ENCODE measurements at regions not wholly inside any gene's neighbourhood (a gene's known extent, or its start where the extent isn't known, plus 50 kb on each side); places are given as distances from the start of the nearest gene placed in this dataset.

DNA sequence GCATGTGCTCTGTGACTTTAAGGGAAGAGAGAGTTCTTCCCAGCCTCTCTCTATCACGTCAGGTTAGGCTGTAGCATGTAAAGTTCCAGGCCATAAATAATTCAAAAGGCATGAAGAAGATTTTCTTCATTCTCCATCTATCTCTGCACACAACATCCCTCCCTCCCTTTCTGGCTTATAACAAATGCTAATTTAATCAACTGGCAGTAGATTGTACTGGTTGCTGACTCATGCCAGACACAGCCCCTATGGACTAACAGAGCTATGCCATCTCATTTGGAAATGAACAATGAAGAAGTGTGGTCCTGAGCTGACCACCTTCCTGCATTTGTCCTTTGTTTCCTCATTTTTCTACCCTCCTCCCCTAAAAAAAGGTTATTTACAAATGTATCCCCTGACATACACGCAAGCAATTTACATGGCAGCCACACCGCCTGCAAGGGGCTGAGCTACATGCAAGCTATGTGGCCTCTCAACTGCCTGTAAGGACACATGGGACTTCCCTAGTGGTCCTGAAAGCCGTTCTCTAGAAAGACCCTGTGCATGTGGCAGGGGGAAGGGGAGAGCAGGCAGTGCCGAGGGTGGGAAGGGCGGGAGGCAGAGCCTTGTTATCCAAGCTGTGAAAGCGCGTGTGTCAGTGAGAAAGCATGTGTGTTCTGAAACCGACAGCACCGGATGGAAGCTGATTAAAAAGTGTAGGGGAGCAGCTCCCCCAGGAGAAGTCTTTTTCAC, 90.9 kb upstream of the KLF7 start:
- H3K79me1 ChIP-seq (ENCODE audit: low read depth in 1 of 2, low read length in 2 of 2): peaks cover 11 to 49% of the 10 kb centered on the region in 2 experiments; a peak in 3 of 4 replicates
- CTCF ChIA-PET: interaction anchor here (0.5 to 1.6 kb wide), 6 partner anchors 17 to 274 kb away, joined by 4 to 7 read pairs (median 4); no protein-coding TSS in a partner anchor
- H3K56ac ChIP-seq (ENCODE audit: extremely low read depth, insufficient read depth, low read length): peak overlapping the region; percentile 99
- peak overlapping the region; percentile 90 for H3K9ac ChIP-seq (ENCODE audit: low read depth, low read length)
- H2BK20ac ChIP-seq (ENCODE audit: low read depth, low read length): peak overlapping the region; percentile 100
- H2BK15ac ChIP-seq (ENCODE audit: low read depth, low read length): peak overlapping the region; percentile 99
- H3K36me3 ChIP-seq (ENCODE audit: control insufficient read depth, insufficient read depth, low read length): no peaks in the 10 kb centered on the region
- H4K5ac ChIP-seq (ENCODE audit: low read depth, low read length): peak overlapping the region; percentile 99
- peak overlapping the region; percentile 99 for H2BK5ac ChIP-seq (ENCODE audit: low read depth, low read length, poor library complexity, severe bottlenecking)
- H3K9me1 ChIP-seq (ENCODE audit: insufficient read depth, low read length): peaks cover 55% of the 10 kb centered on the region
- WGBS, 2 experiments (ENCODE audit: extremely low coverage in 2 of 2, insufficient read length in 1 of 2): 25% methylated on average over 4 of the region's 10 CpGs; no CpG with 5 or more reads in 1 of the 2 experiments
- peak overlapping the region; percentile 99 for H2AK5ac ChIP-seq (ENCODE audit: low read depth, low read length)
- peak overlapping the region; percentile 95 for H3K14ac ChIP-seq (replicated peaks; ENCODE audit: low read depth, low read length)
- H2AFZ ChIP-seq (replicated peaks; ENCODE audit: low read length, poor library complexity): peak overlapping the region; percentile 81
- peak overlapping the region; percentile 99 for H3K23ac ChIP-seq (ENCODE audit: low read depth, low read length)
- dilution Hi-C loops (cut with HindIII; ENCODE audit: low sequenced_read_pairs, unreplicated experiment) (no loop called here), intact Hi-C loops (cut with micrococcal nuclease) (loop anchor here (10.0 kb wide), 1 partner anchor 358 kb away; no protein-coding TSS in a partner anchor), in situ Hi-C loops (cut with MboI; ENCODE audit: low sequenced_read_pairs) (no loop called here)
- H4K8ac ChIP-seq (ENCODE audit: low read depth in 2 of 2, low read length in 2 of 2): peak overlapping the region; percentile 98 to 99
- TF ChIP-seq FOS (IDR thresholded peaks at IDR 0.05; ENCODE audit: low read depth, low read length): peak; percentile 47; the same call in 1 of the 2 replicates
- no peak for TF ChIP-seq RAD21 (IDR thresholded peaks at IDR 0.05; ENCODE audit: low read length)
- TF ChIP-seq SMC3 (IDR thresholded peaks at IDR 0.05; ENCODE audit: low read depth, low read length): no peak
- TF ChIP-seq MAFK (IDR thresholded peaks at IDR 0.05; ENCODE audit: low read depth, low read length): no peak
- no peak for TF ChIP-seq MXI1 (IDR thresholded peaks at IDR 0.05; ENCODE audit: borderline replicate concordance, low read depth, low read length)
- peak; percentile 73 for TF ChIP-seq NFE2L2 (IDR thresholded peaks at IDR 0.05; ENCODE audit: low read depth, low read length)
- TF ChIP-seq, protein P1, sequence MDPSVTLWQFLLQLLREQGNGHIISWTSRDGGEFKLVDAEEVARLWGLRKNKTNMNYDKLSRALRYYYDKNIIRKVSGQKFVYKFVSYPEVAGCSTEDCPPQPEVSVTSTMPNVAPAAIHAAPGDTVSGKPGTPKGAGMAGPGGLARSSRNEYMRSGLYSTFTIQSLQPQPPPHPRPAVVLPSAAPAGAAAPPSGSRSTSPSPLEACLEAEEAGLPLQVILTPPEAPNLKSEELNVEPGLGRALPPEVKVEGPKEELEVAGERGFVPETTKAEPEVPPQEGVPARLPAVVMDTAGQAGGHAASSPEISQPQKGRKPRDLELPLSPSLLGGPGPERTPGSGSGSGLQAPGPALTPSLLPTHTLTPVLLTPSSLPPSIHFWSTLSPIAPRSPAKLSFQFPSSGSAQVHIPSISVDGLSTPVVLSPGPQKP (IDR thresholded peaks at IDR 0.05; ENCODE audit: borderline replicate concordance, low read depth, low read length): no peak
- TF ChIP-seq CEBPB (IDR thresholded peaks at IDR 0.05; ENCODE audit: low read depth, low read length): no peak
- no peak for TF ChIP-seq RCOR1 (IDR thresholded peaks at IDR 0.05; ENCODE audit: insufficient replicate concordance, low read length)
- TF ChIP-seq CHD1 (IDR thresholded peaks at IDR 0.05; ENCODE audit: low read depth, low read length): no peak
- 0 out of 2 replicates have a peak, but pooled peaks have one; percentile 22 for TF ChIP-seq MAZ (IDR thresholded peaks at IDR 0.05; ENCODE audit: borderline replicate concordance, low read depth, low read length)
- TF ChIP-seq, protein P2, sequence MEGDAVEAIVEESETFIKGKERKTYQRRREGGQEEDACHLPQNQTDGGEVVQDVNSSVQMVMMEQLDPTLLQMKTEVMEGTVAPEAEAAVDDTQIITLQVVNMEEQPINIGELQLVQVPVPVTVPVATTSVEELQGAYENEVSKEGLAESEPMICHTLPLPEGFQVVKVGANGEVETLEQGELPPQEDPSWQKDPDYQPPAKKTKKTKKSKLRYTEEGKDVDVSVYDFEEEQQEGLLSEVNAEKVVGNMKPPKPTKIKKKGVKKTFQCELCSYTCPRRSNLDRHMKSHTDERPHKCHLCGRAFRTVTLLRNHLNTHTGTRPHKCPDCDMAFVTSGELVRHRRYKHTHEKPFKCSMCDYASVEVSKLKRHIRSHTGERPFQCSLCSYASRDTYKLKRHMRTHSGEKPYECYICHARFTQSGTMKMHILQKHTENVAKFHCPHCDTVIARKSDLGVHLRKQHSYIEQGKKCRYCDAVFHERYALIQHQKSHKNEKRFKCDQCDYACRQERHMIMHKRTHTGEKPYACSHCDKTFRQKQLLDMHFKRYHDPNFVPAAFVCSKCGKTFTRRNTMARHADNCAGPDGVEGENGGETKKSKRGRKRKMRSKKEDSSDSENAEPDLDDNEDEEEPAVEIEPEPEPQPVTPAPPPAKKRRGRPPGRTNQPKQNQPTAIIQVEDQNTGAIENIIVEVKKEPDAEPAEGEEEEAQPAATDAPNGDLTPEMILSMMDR (conservative IDR thresholded peaks at IDR 0.05; ENCODE audit: low read depth, low read length): no peak
- no peak for TF ChIP-seq POLR2A (IDR thresholded peaks at IDR 0.05; ENCODE audit: low read depth, low read length)
- peak overlapping the region; percentile 94 for H2AK9ac ChIP-seq (replicated peaks; ENCODE audit: low read depth, low read length, poor library complexity)
- ATAC-seq (ENCODE audit: low read depth) (no peak), DNase-seq (peak; percentile 71)
- no TSS peak for BruUV-seq (replicated peaks)
- H2BK120ac ChIP-seq (ENCODE audit: low read depth, low read length): peak overlapping the region; percentile 100
- peaks cover 66% of the 10 kb centered on the region for H3K4me1 ChIP-seq (ENCODE audit: control insufficient read depth, insufficient read depth, low read length)
- H3K27me3 ChIP-seq (ENCODE audit: control insufficient read depth, insufficient read depth, low read length): no peaks in the 10 kb centered on the region
- peak overlapping the region; percentile 67 for H3K4me2 ChIP-seq (ENCODE audit: low read depth, low read length)
- peak overlapping the region; percentile 100 for H3K4ac ChIP-seq (ENCODE audit: low read depth, low read length)
- H3K9me3 ChIP-seq (ENCODE audit: control insufficient read depth, insufficient read depth, low read length): no peaks in the 10 kb centered on the region
- H4K91ac ChIP-seq (ENCODE audit: insufficient read depth, low read depth, low read length): peak overlapping the region; percentile 100
- H4K20me1 ChIP-seq (ENCODE audit: insufficient read depth, low read length): no peaks in the 10 kb centered on the region
- H3K18ac ChIP-seq (ENCODE audit: low read depth, low read length): peak overlapping the region; percentile 99
- POLR2A ChIA-PET (ENCODE audit: unreplicated experiment): interaction anchor here (0.6 to 8.5 kb wide), 3 partner anchors 17 to 213 kb away, joined by 4 to 153 read pairs (median 10); partner anchors contain the start of gene KLF7
- no peak overlapping the region for H3K4me3 ChIP-seq (ENCODE audit: insufficient read depth, low read depth, low read length)
- peak overlapping the region; percentile 99 for H3K27ac ChIP-seq (ENCODE audit: insufficient read depth, low read length)

Data from IMR-90 (cell line).